ENCODE measurements at regions not wholly inside any gene's neighbourhood (a gene's known extent, or its start where the extent isn't known, plus 50 kb on each side); places are given as distances from the start of the nearest gene placed in this dataset.

GRCh38 chr20:10922941-10923340 is 249.1 kb upstream of the JAG1 start:
- DNase-seq (ENCODE audit: low spot score), result no peak
- Histone ChIP-seq H3K9me3 (ENCODE audit: low read depth) (no peaks in the 10 kb centered on the region), H3K4me2 (no peak overlapping the region), H3K27ac (no peak overlapping the region), H4K20me1 (ENCODE audit: low read depth) (no peaks in the 10 kb centered on the region), H3K27me3 (no peaks in the 10 kb centered on the region), H3F3A (ENCODE audit: low read depth) (no peaks in the 10 kb centered on the region), H3K79me2 (ENCODE audit: low read depth) (no peaks in the 10 kb centered on the region), H3K4me3 (no peak overlapping the region), H3K9ac (no peak overlapping the region), H2AFZ (replicated peaks) (peak overlapping the region; percentile 11), H3K36me3 (no peaks in the 10 kb centered on the region), H3K4me1 (no peaks in the 10 kb centered on the region)
- no peak overlapping the region for H3K27ac Mint-ChIP-seq
- no peak for TF ChIP-seq CTCF (IDR thresholded peaks at IDR 0.05)
- TF ChIP-seq EZH2phosphoT487 (IDR thresholded peaks at IDR 0.05), result no peak
- TF ChIP-seq EZH2 (IDR thresholded peaks at IDR 0.05), result no peak
- H3K36me3 Mint-ChIP-seq, result no peaks in the 10 kb centered on the region
- peaks cover 2% of the 10 kb centered on the region for H3K9me3 Mint-ChIP-seq
- H3K4me3 Mint-ChIP-seq, result no peak overlapping the region
- no peaks in the 10 kb centered on the region for H3K27me3 Mint-ChIP-seq (ENCODE audit: insufficient read depth, low read depth)
- peaks cover 14% of the 10 kb centered on the region for H3K4me1 Mint-ChIP-seq

GRCh38 chr20:10924644-10925201 is 250.9 kb upstream of the JAG1 start:
- Histone ChIP-seq H4K20me1 (ENCODE audit: low read depth) (no peaks in the 10 kb centered on the region), H3K4me3 (no peak overlapping the region), H2AFZ (replicated peaks) (no peak overlapping the region), H3K79me2 (ENCODE audit: low read depth) (no peaks in the 10 kb centered on the region), H3K9ac (no peak overlapping the region), H3K4me2 (no peak overlapping the region), H3K9me3 (ENCODE audit: low read depth) (no peaks in the 10 kb centered on the region), H3K36me3 (no peaks in the 10 kb centered on the region), H3F3A (ENCODE audit: low read depth) (no peaks in the 10 kb centered on the region), H3K4me1 (no peaks in the 10 kb centered on the region), H3K27me3 (no peaks in the 10 kb centered on the region), H3K27ac (no peak overlapping the region)
- no peak for DNase-seq (ENCODE audit: low spot score)
- H3K36me3 Mint-ChIP-seq, result no peaks in the 10 kb centered on the region
- H3K4me3 Mint-ChIP-seq, result no peak overlapping the region
- H3K9me3 Mint-ChIP-seq, result no peaks in the 10 kb centered on the region
- no peak for TF ChIP-seq EZH2phosphoT487 (IDR thresholded peaks at IDR 0.05)
- H3K4me1 Mint-ChIP-seq, result peaks cover 14% of the 10 kb centered on the region
- H3K27ac Mint-ChIP-seq, result no peak overlapping the region
- H3K27me3 Mint-ChIP-seq (ENCODE audit: insufficient read depth, low read depth), result no peaks in the 10 kb centered on the region

GRCh38 chr20:10925767-10926166 is 252.0 kb upstream of the JAG1 start:
- H3K36me3 Mint-ChIP-seq, result no peaks in the 10 kb centered on the region
- TF ChIP-seq EZH2phosphoT487 (IDR thresholded peaks at IDR 0.05), result no peak
- no peak for TF ChIP-seq CTCF (IDR thresholded peaks at IDR 0.05)
- no peak for TF ChIP-seq EZH2 (IDR thresholded peaks at IDR 0.05)

GRCh38 chr20:10927011-10927583 is 253.3 kb upstream of the JAG1 start:
- Mint-ChIP-seq H3K4me1 (peaks cover 12% of the 10 kb centered on the region), H3K27me3 (ENCODE audit: insufficient read depth, low read depth) (no peaks in the 10 kb centered on the region)

More at GRCh38 chr20:10925767-10926166, 252.0 kb upstream of the JAG1 start:
- H3K36me3 ChIP-seq, result no peaks in the 10 kb centered on the region
- no peak overlapping the region for H3K9ac ChIP-seq
- Mint-ChIP-seq H3K27ac (no peak overlapping the region), H3K9me3 (peaks cover 5% of the 10 kb centered on the region), H3K4me1 (peaks cover 14% of the 10 kb centered on the region), H3K4me3 (no peak overlapping the region), H3K27me3 (ENCODE audit: insufficient read depth, low read depth) (no peaks in the 10 kb centered on the region)
- no peak overlapping the region for H3K4me2 ChIP-seq
- H2AFZ ChIP-seq (replicated peaks), result no peak overlapping the region
- no peak overlapping the region for H3K4me3 ChIP-seq
- no peaks in the 10 kb centered on the region for H3K27me3 ChIP-seq
- no peak for DNase-seq (ENCODE audit: low spot score)
- H3K4me1 ChIP-seq, result no peaks in the 10 kb centered on the region
- no peaks in the 10 kb centered on the region for H3F3A ChIP-seq (ENCODE audit: low read depth)
- no peaks in the 10 kb centered on the region for H3K79me2 ChIP-seq (ENCODE audit: low read depth)
- no peaks in the 10 kb centered on the region for H3K9me3 ChIP-seq (ENCODE audit: low read depth)
- H4K20me1 ChIP-seq (ENCODE audit: low read depth), result no peaks in the 10 kb centered on the region
- no peak overlapping the region for H3K27ac ChIP-seq

More at GRCh38 chr20:10927011-10927583, 253.3 kb upstream of the JAG1 start:
- Histone ChIP-seq H2AFZ (replicated peaks) (no peak overlapping the region), H3K9me3 (ENCODE audit: low read depth) (no peaks in the 10 kb centered on the region), H3K79me2 (ENCODE audit: low read depth) (no peaks in the 10 kb centered on the region), H4K20me1 (ENCODE audit: low read depth) (no peaks in the 10 kb centered on the region), H3K4me1 (no peaks in the 10 kb centered on the region), H3K4me2 (no peak overlapping the region), H3K36me3 (no peaks in the 10 kb centered on the region), H3K27me3 (no peaks in the 10 kb centered on the region), H3K4me3 (no peak overlapping the region), H3F3A (ENCODE audit: low read depth) (no peaks in the 10 kb centered on the region), H3K27ac (no peak overlapping the region), H3K9ac (no peak overlapping the region)
- DNase-seq (ENCODE audit: low spot score), result no peak
- Mint-ChIP-seq H3K4me3 (no peak overlapping the region), H3K9me3 (peaks cover 7% of the 10 kb centered on the region), H3K36me3 (no peaks in the 10 kb centered on the region), H3K27ac (no peak overlapping the region)
- no peak for TF ChIP-seq EZH2phosphoT487 (IDR thresholded peaks at IDR 0.05)
- no peak for TF ChIP-seq CTCF (IDR thresholded peaks at IDR 0.05)
- TF ChIP-seq EZH2 (IDR thresholded peaks at IDR 0.05), result no peak
